AG10803 (cell line): ENCODE measurements at regions not wholly inside any gene's neighbourhood (a gene's known extent, or its start where the extent isn't known, plus 50 kb on each side); places are given as distances from the start of the nearest gene placed in this dataset.

Experiments used
- DNase-seq: peaks from one replicate; pipeline ENCODE4 v3.0.0; 2010; ENCODE audit warnings: low read depth
- H3K4me3 ChIP-seq: 2 replicates; pipeline ENCODE4 v1.5.1; 2011; ENCODE audit warnings: mild to moderate bottlenecking, low read length, control low read depth
- TF ChIP-seq, protein P1 (sequence below): conservative IDR thresholded peaks from 2 replicates; pipeline ENCODE4 v1.5.1; 2011; ENCODE audit warnings: mild to moderate bottlenecking, low read length, control low read depth, inconsistent platforms

DNA sequence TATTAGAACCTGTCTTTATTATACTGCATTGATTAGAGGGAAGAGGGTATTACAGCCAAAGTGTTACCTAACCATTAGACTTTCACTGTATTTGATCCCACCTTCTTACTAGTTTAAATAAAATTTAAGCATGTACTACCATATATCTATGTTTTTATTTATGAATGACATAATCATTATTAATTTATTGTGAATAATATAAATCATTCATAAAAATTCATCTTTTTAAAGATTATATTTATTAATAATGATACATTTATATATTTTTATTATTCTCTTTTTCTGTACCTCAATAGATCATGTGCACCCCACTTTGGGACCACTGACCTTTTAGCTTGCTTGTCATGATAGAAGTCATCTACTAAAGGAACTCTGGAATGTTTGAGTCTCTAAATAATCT is 223.5 kb upstream of the MARCKS start:
- no peak for DNase-seq
- TF ChIP-seq, protein P1, sequence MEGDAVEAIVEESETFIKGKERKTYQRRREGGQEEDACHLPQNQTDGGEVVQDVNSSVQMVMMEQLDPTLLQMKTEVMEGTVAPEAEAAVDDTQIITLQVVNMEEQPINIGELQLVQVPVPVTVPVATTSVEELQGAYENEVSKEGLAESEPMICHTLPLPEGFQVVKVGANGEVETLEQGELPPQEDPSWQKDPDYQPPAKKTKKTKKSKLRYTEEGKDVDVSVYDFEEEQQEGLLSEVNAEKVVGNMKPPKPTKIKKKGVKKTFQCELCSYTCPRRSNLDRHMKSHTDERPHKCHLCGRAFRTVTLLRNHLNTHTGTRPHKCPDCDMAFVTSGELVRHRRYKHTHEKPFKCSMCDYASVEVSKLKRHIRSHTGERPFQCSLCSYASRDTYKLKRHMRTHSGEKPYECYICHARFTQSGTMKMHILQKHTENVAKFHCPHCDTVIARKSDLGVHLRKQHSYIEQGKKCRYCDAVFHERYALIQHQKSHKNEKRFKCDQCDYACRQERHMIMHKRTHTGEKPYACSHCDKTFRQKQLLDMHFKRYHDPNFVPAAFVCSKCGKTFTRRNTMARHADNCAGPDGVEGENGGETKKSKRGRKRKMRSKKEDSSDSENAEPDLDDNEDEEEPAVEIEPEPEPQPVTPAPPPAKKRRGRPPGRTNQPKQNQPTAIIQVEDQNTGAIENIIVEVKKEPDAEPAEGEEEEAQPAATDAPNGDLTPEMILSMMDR, result no peak
- H3K4me3 ChIP-seq, result no peak overlapping the region

DNA sequence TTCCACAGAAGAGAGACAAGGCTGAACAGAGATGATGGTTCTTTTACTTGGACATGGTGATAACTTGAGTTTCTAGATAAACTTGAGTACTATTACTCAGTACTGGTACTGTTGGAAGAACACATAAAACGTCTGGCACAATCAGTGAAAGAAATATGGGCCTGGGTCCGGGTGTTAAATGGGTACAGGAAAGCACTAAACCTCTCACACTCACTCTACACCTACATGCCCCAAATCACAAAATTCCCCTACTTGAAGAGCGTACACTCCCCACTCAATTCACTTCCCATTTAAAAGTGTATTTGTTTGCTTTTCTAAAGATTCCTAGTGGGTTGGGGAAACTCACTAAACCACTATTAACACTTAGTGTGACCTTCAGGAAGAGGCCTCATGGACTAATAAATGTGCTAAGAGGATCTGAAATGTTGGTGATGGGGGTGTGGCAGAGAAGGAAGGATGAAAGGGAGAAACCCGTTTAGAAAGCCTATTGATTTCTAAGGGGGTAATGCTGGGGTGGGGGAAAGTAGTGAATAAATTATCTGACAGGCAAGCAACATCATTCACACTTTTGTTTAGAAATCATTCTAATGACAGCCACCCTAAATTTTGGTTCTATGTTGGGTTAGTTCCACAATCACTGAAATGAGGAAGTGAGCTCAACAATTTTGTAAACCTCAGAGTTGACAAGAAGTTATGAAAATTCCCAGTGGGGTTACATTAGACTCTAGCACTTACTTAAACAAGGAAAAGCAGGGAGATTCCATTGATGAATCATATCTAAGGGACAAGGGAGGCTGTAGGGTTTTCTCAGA is 222.6 kb upstream of the MARCKS start:
- peak; percentile 90 for DNase-seq
- TF ChIP-seq, protein P1, result no peak
- H3K4me3 ChIP-seq, result no peak overlapping the region

DNA sequence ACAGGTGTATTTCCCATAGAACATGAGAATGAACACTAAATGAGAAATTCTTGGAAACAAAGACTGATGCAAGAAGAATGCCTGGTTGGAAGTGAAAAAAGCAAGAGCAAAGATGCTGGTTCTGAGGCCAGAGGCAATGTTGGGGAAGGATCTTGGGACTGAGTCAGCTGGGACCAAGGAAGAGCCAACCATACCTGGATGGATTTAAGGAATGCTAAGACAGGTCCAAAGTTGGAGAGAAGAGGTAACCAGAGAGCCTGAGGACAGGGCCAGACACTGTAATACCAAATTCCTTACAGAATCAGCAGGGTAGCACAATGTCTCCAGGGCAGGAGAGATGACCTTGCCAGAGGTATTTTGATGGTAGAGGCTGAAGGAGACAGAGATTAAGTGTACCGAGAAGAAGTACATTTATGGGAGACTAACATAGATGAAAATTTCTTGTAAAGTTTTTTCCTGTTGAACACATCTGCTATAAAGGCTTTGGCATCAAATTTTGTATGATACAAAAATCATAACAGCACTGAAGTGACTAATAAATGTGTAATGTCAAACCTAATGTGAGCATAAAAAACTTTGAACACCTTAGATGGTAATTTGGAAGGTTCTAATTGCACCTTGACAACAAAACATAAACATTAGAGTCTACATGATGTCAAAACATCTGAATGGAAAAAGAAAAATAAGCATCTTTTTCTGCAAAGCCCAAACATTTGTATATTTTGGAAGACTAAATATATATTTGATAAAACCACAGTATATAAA is 221.7 kb upstream of the MARCKS start:
- DNase-seq, result peak; percentile 13
- no peak overlapping the region for H3K4me3 ChIP-seq
- TF ChIP-seq, protein P1, result no peak

DNA sequence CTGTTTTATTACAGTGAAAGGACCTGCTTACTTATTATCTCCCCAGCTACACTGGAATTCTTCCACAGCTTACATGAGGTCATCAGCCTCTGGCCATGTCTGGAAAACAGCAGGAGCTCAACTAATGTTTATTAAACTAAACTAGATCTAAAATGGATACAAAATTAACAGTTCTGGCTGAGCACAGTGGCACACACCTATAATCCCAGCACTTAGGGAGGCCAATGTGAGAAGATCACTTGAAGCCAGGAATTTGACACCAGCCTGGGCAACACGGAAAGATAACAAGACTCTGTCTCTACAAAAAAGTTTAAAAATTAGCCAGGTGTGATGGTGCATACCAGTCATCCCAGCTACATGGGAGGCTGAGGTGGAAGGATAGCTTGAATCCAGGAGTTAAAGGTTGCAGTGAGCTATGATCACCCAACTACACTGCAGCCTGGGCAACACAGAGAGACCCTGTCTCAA is 220.8 kb upstream of the MARCKS start:
- TF ChIP-seq, protein P1, result no peak
- no peak overlapping the region for H3K4me3 ChIP-seq
- peak; percentile 48 for DNase-seq

DNA sequence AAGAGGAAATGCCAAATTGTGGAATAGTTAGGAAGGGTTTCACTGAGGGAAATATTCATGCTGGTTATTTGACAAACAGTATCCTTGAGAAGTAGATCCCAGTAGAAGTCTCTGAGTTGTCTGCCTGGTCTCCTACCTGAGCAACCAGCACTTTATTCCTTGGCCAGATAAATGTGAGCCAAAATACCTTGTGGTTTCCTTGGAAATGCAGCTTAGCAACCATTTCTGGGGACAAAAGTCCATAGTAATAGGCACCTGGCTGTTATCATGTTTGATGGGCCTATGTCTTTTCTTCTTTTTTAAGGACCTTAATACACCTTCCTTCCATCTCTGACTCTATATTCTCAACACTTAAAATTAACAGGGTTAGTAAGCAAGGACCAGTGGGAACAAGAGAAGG is 217.1 kb upstream of the MARCKS start:
- no peak for DNase-seq
- H3K4me3 ChIP-seq, result no peak overlapping the region
- TF ChIP-seq, protein P1, result no peak

DNA sequence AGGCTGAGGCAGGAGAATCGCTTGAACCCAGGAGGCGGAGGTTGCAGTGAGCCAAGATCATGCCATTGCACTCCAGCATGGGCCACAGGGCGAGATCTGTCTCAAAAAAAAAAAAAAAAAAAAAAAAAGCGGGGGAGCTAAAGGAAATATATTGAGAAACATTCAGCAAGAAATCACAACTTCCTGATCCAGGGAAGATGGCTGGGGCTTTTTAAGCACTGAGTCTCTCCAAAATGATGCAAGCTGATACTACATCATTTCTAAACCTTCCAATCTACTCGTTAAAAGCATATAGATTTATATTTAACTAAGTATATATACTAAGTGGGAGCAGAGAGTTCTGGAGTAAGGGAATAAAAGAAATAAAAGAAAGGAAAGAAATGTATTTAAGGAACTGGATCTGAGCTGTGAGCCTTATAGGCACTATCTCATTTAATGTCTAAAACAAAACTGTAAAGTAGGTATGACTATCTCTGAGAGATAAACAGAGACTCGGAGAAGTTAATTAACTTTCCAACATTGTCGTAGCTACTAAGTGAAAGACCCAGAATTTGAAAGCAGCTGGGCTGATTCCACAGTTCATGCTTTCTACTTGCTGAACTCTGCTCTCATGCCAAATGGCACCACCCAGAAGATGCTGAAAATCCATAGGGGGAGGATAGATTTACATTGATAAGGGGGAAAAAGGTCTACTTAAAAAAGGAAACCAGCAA is 215.0 kb upstream of the MARCKS start:
- TF ChIP-seq, protein P1, result no peak
- no peak for DNase-seq
- no peak overlapping the region for H3K4me3 ChIP-seq
